GM21381 (cell line): ENCODE measurements at regions not wholly inside any gene's neighbourhood (a gene's known extent, or its start where the extent isn't known, plus 50 kb on each side); places are given as distances from the start of the nearest gene placed in this dataset.

ENCODE experiments used
- ATAC-seq: cut with Tn5 transposase; IDR thresholded peaks from one replicate; pipeline ENCODE4 v1.9.1; 2021; ENCODE audit warnings: mild to moderate bottlenecking, moderate library complexity; ENCODE audit not compliant: unreplicated experiment

DNA sequence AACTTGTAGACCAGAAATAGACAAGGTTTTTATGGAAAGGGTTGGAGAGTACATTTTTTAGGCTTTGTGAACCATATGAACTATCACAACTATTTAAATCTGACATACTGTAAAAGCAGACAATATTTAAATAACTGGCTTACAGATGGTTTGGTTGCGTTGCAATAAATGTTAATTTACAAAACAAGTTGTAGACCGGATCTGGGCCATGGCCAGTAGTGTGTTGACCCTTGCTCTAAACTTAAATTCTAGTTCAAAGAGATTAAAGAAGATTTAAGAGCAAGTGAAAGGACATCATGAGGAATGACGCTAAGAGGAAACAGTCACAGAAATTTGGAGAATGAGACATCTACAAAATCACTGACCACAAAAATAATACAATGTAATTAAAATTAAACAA, 652.7 kb downstream of the DCDC2C start:
- no peak for ATAC-seq

DNA sequence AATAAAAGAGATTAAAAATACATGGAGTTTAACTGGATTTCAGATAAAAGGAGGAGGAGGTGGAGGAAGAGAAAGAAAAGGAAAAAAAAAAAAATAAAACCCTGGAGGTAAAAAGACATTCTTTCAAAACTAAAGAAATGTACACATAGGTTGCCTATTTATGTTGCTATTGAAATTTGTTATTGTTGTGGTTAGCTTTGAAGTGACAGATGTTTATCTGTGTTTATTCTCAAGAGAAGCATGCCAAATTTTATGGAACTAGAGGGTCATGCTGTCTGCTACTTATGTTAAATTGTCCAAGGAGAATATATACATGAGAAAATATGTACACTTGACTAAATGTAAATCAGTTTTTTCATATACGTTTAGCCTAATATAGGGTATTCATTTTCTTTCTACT, 653.2 kb downstream of the DCDC2C start:
- no peak for ATAC-seq

DNA sequence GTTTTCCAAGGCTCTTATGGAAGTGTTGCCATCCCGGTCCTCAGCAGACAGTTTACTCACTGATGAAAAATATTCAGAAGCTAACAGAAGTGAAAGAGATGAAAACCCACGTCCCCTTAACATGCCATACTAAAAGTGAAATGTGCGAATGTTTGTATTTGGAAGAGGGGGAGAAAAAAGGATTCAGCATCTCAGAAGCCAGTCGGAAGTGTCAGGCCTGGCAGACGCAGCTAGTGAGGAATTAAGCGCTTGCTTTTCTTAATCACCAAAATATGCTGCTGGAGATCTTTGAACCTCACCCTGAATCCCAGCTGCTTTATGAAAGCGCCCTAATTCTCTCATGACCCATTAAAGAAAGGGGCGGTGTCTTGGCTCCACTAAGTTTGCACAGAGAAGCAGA, 653.7 kb downstream of the DCDC2C start:
- ATAC-seq = no peak

- no peak for ATAC-seq
Observed at GRCh38 chr2:4358837-4359236, 655.5 kb downstream of the DCDC2C start.

DNA sequence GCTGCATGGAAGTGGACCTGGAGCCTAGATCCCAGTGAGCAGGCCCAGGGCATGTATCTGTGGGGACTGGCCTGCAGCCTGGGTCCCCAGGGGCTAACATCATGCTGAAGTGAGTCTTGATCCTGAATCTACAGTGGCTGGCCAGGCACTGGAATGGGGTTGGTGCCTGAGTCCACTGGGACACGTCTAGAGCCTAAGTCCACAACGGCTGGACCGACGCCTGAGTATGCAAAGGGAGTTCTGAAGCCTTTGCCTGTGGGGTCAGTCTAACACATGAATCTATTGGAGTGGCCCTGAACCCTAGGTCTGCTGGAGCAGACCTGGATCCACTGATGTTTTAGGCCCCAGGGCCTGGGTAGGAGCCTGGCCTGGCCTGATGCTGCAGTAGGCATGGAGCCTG, 665.5 kb downstream of the DCDC2C start:
- no peak for ATAC-seq

DNA sequence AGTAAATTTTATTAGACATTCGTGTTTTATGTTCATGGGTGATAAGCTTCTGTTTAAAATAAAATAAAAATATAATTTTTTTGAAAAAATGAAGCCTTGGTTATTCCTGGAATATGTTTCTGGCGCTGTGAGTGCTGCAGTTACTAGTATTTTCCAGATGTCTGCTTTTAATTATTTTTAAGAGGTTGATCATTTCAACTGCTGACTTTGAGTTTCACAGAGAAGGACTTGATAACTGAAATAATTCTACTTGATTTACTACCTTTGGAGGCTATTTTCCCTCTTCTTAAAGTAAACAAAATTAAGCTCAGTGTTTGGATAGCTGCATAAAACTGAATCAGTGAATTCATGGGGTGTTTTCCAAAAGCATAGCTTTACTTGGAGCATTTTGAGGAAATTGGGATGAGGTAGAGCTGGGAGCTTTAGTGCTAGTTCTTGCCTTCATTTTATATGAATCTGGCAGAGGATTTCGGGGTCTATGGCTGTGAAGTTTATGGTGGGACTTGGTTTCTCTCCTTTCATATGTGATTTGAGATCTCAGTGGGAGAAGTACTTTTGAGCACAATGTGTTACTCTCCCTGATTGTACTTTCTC, 666.5 kb downstream of the DCDC2C start:
- ATAC-seq = no peak

- no peak for ATAC-seq
Observed at GRCh38 chr2:4370422-4371090, 667.2 kb downstream of the DCDC2C start.

- no peak for ATAC-seq
Observed at GRCh38 chr2:4381049-4381448, 677.7 kb downstream of the DCDC2C start.

GRCh38 chr2:4381773-4382172, 678.4 kb downstream of the DCDC2C start:
- no peak for ATAC-seq

- no peak for ATAC-seq
Observed at GRCh38 chr2:4391013-4391412, 687.6 kb downstream of the DCDC2C start.

- ATAC-seq = no peak
Observed at GRCh38 chr2:4404363-4404762, 701.0 kb downstream of the DCDC2C start.

DNA sequence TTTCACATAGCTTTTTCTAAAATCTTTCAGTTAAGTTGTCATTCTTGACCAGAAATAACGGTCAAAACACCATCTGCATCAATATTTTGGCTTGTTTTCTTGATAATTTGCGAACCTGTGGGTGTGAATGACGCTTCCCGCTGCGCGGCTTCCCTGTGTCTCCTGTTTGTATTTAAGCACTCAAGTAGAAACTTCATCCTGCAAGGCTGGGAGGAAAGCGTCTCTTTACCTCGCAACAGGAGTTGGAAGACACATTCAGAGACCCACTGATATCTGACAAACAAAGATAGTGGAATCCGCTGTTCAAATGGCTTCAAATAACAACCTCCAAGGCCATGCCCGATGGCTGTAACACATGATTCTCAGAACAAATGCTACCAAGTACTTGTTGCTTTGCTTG, 704.9 kb downstream of the DCDC2C start:
- ATAC-seq = no peak

GRCh38 chr2:4412637-4413187, 709.3 kb downstream of the DCDC2C start:
- no peak for ATAC-seq

DNA sequence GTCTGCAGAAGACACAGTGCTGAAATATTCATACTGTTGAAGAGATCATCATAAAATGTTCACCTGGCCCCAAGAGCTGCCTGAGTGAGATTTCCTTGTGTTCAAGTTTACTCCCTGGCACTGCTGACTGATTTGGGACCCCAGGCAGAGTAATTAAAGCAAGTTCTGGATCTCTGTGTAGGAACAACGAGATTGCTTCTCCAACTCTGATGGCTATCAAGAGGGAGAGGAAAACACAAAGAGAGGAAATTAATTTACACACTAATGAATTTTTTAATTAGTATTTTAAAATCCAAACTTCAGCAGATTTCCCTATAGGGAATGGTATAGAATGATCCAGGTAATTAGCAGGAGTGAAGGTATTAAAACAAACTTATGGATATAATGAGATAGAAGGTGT, 711.8 kb downstream of the DCDC2C start:
- ATAC-seq = no peak

- ATAC-seq = no peak
Observed at GRCh38 chr2:4415810-4416413, 712.5 kb downstream of the DCDC2C start.

DNA sequence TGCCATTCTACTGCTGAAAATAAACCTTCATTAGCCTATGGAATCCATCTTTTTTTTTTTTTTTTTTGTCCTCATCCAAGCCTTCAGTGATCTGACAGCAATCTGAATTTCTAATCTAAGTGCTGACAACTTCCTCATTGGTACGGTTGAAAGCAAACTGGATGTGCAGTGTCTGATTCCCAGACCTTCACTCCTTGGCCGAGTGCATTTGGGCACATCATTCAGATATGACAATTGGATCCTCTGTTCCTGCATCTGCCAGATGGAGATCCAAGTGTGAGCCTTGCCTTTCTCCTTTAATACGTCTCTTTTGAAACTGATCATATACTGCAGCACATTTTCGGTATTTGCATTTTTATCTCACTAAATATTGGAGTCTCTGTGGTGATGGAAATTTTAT, 713.1 kb downstream of the DCDC2C start:
- ATAC-seq = no peak

GRCh38 chr2:4417771-4418170, 714.4 kb downstream of the DCDC2C start:
- no peak for ATAC-seq

DNA sequence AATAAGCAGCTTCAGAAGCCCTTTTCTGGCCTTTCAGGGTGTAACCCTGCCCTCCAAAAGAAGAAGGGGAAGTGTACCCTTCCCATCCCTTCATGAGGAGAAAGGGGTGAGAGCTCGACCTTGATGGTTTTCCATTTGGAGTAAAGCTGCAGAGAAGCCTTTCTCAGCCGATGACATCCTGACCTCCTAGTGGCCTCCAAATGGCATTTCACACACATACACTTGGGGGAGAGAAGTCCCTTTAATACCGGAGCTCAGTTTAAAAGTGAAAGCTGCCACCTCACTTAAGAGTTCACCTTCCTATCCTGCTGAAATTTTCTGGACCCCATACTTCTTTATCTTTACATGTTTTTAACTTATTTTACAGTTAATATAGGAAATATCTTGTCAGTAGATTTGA, 716.7 kb downstream of the DCDC2C start:
- ATAC-seq = no peak

GRCh38 chr2:4424153-4424552, 720.8 kb downstream of the DCDC2C start:
- no peak for ATAC-seq

DNA sequence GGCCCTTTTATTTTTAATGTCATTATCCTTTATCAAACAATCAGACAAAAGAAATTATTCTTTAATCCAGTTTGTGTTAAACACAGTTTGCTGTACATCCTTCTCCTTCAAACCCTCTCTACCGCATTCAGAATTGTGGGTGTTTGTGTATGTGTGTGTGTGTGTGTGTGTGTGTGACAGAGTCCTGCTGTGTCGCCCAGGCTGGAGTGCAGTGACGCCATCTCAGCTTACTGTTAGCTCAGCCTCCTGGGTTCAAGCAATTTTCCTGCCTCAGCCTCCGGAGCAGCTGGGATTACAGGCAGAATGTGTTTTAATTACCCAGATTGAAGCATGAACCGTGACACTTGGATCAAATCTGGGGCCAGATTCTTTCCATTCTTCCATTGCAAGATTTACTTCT, 723.7 kb downstream of the DCDC2C start:
- no peak for ATAC-seq

DNA sequence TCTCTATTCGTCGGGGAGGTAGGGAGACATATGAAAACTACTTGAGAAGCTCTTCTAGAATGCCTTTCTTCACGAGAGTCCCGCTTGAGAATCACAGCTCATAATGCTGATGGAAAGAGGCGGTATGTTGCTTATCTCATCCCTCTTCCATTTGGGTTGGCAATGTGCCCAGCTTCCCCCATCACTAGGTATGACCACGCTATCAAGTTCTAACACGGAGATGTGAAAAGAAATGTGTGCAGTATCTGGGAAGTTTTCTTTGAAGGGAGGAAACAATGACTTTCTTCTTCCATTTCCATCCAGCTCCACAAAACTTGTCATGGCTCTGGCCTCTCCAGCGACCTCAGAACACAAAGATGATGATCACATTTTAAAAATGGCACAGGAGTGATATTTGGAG, 742.4 kb downstream of the DCDC2C start:
- no peak for ATAC-seq

DNA sequence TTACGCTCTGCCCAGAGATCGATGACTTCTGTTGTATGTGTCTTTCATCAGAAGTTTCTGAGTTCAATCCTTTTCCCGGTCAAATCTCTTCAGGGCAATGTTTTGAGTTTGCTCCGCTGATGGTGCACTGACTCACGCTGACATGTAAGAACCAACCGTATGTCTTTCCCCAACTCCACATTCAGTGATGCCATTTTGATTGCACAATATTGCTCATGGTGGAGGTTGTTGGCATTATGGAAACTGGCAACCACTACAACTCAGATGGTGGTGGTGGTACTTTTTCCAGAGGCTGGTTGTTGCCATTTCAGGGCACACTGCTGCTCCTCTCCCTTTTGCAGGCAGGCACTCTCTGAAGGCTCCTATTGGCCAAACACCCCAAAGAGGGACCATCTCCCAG, 751.5 kb downstream of the DCDC2C start:
- no peak for ATAC-seq
